ENCODE measurements at regions not wholly inside any gene's neighbourhood (a gene's known extent, or its start where the extent isn't known, plus 50 kb on each side); places are given as distances from the start of the nearest gene placed in this dataset.

GRCh38 chr9:27856054-27856453 is 282.8 kb upstream of the C9orf72 start (continued):
- TF ChIP-seq TOE1 (IDR thresholded peaks at IDR 0.05; ENCODE audit: borderline replicate concordance) (no peak), TOE1 (CRISPR knock-in tag; IDR thresholded peaks at IDR 0.05; ENCODE audit: borderline replicate concordance, low read depth) (no peak)

- H3K36me3 ChIP-seq (ENCODE audit: control insufficient read depth, insufficient read depth, low read length), result no peaks in the 10 kb centered on the region
- H4K20me1 ChIP-seq (replicated peaks; ENCODE audit: control insufficient read depth, insufficient read depth, low read length), result no peaks in the 10 kb centered on the region
- H3K9me1 ChIP-seq (ENCODE audit: control insufficient read depth, insufficient read depth, low read length), result no peaks in the 10 kb centered on the region
- no peaks in the 10 kb centered on the region for H3K79me2 ChIP-seq (ENCODE audit: control insufficient read depth, insufficient read depth, low read length)
- no TSS peak for BruUV-seq (replicated peaks)
- intact Hi-C loops (cut with micrococcal nuclease) (no loop called here), in situ Hi-C loops (cut with MboI) (no loop called here)
- H3K9me3 ChIP-seq (replicated peaks; ENCODE audit: control insufficient read depth, insufficient read depth, low read depth, low read length), result no peaks in the 10 kb centered on the region
- POLR2A ChIA-PET, result interaction anchor here (0.8 kb wide), 1 partner anchor 10 kb away, joined by 3 read pairs; no protein-coding TSS in a partner anchor
- CTCF ChIA-PET (ENCODE audit: low intra/inter-chr PET ratio), result no interaction called here
- no peaks in the 10 kb centered on the region for H3K4me1 ChIP-seq (replicated peaks in 1 of 2; ENCODE audit: control insufficient read depth in 2 of 2, insufficient read depth in 2 of 2, low read length in 2 of 2)
- TF ChIP-seq POLR2AphosphoS2 (IDR thresholded peaks at IDR 0.05; ENCODE audit: low read length) (no peak), TRIM24 (IDR thresholded peaks at IDR 0.05) (no peak), RCOR1 (IDR thresholded peaks at IDR 0.05; ENCODE audit: borderline replicate concordance in 1 of 2, low read depth in 2 of 2, low read length in 2 of 2) (no peak), ELF1 (tag; IDR thresholded peaks at IDR 0.05) (no peak), JUN (IDR thresholded peaks at IDR 0.05; ENCODE audit: borderline replicate concordance, low read depth, low read length) (no peak), JUN (CRISPR knock-in tag; IDR thresholded peaks at IDR 0.05; ENCODE audit: borderline replicate concordance) (no peak), ZNF778 (CRISPR knock-in tag; IDR thresholded peaks at IDR 0.05) (no peak), RREB1 (CRISPR knock-in tag; IDR thresholded peaks at IDR 0.05) (no peak), SAP30 (IDR thresholded peaks at IDR 0.05; ENCODE audit: borderline replicate concordance, insufficient read depth, low read depth, low read length, poor library complexity, severe bottlenecking) (no peak), DACH1 (IDR thresholded peaks at IDR 0.05; ENCODE audit: partially characterized antibody) (no peak), KAT7 (CRISPR knock-in tag; IDR thresholded peaks at IDR 0.05; ENCODE audit: borderline replicate concordance) (no peak), PCBP2 (IDR thresholded peaks at IDR 0.05; ENCODE audit: low read depth, low read length, poor library complexity, severe bottlenecking) (no peak), ZNF699 (CRISPR knock-in tag; IDR thresholded peaks at IDR 0.05; ENCODE audit: insufficient replicate concordance) (no peak), KLF1 (tag; IDR thresholded peaks at IDR 0.05) (no peak), TAL1 (IDR thresholded peaks at IDR 0.05) (no peak)
- no peak overlapping the region for H3K4me2 ChIP-seq (ENCODE audit: insufficient read depth, low read length)
- no peaks in the 10 kb centered on the region for H3K27me3 ChIP-seq (ENCODE audit: control insufficient read depth in 2 of 2, insufficient read depth in 2 of 2, low read length in 2 of 2)
- H3K9ac ChIP-seq (ENCODE audit: insufficient read depth in 1 of 2, low read depth in 2 of 2, low read length in 2 of 2), result no peak overlapping the region
- no peak for ATAC-seq
- H3K4me3 ChIP-seq, result no peak overlapping the region
- no peak overlapping the region for H3K27ac ChIP-seq (ENCODE audit: extremely low read depth, low read depth, low read length)
- H2AFZ ChIP-seq (ENCODE audit: low read depth, low read length), result no peak overlapping the region
- no peak for DNase-seq (ENCODE audit: extremely low read depth in 1 of 4, low spot score in 3 of 4)
- no CpG with 5 or more reads among the region's 1 CpG for WGBS (ENCODE audit: insufficient coverage, low coverage, missing lambda C conversion rate)
- FAIRE-seq, result no peak
Observed at GRCh38 chr9:27856748-27857147, 283.5 kb upstream of the C9orf72 start.

Data from K562 (cell line).